ENCODE measurements at regions not wholly inside any gene's neighbourhood (a gene's known extent, or its start where the extent isn't known, plus 50 kb on each side); places are given as distances from the start of the nearest gene placed in this dataset.
"Not testable (repeated sequence)": the region's sequence is repeated elsewhere in the genome, so short reads cannot be mapped to it uniquely, and the experiment has no call there.

DNA sequence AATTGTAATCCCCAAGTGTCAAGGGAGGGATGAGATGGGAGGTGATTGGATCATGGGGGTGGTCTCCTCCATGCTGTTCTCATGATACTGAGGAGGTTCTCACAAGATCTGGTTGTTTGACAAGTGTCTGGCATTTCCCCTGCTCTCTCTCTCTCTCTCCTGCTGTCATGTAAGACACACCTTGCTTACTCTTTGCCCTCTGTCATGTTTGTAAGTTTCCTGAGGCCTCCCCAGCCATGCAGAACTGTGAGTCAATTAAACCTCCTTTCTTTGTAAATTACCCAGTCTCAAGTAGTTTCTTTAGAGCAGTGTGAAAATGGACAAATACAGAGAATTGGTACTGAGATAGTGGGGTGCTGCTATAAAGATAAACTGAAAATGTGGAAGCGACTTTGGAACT, 207.9 kb downstream of the HINT1 start:
- no peak for DNase-seq (ENCODE audit: extremely low read depth, low read depth, low spot score)

DNA sequence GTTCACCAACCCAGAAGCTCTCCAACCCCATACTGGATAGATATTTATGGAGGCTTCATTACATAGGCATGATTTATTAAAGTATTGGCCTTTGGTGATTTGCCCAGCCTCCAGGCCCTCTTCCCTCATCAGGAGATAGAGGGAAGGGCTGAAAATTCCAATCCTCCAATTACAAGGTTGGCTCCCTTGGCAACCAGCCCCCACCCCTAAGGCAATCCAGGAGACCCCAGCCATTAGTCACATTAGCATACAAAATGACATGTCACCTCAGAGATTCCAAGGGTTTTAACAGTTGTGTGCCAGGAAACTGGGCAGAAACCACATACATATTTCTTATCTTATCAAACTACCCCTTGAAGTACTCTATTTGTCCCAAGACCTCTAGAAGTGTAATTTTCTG, 210.0 kb downstream of the HINT1 start:
- no peak for DNase-seq (ENCODE audit: extremely low read depth, low read depth, low spot score)

DNA sequence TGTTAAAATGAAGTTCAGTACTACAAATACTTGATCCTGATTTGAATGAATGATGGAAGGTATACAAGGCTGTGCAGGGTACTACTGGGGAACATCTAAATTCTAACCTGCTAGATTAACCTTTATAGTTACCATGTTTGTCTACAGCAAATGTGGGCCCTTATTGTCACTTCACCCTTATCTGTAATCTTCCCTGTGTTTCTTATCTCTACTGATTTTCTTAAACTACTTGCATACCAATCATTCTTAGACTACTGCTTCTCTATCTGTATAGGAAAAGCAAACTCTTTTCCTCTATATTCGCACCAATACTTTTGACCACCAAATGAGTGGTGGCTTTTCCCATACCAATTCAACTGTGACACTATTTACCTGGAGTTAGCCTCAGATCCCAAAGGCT, 210.7 kb downstream of the HINT1 start:
- no peak for DNase-seq (ENCODE audit: extremely low read depth, low read depth, low spot score)

DNA sequence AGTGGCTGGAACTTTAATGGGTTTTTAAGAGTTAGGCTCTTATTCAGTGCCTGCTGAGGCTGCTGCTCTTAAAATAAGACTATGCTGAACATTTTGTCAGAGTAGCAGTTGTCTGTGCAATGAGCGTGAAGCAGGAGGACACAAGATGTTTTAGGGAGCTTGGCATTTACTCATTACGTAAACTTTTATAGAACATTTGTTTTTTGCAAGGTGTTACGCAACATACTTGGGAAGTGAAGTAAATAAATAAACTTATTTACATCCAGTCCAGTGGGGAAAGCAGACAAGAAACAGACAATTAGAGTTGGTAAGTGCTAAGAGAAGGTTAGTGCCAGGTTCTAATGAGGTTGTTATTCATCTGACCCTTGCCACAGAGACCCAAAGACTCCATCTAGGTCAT, 226.0 kb downstream of the HINT1 start:
- no peak for DNase-seq (ENCODE audit: extremely low read depth, low read depth, low spot score)

DNA sequence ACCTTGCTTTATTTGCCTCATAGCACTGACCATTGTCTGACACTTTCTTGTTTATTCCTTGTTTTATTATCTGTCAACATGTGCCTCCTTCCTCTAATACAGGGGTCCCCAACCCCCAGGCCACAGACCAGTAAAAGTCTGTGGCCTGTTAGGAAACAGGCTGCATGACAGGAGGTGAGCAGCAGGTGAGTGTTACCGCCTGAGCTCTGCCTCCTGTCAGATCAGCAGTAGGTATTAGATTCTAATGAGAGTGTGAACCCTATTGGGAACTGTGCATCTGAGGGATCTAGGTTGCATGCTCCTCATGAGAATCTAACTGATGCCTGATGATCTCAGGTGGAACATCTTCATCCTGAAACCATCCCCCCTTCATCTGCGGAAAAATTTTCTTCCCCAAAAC, 228.0 kb downstream of the HINT1 start:
- no peak for DNase-seq (ENCODE audit: extremely low read depth, low read depth, low spot score)

DNA sequence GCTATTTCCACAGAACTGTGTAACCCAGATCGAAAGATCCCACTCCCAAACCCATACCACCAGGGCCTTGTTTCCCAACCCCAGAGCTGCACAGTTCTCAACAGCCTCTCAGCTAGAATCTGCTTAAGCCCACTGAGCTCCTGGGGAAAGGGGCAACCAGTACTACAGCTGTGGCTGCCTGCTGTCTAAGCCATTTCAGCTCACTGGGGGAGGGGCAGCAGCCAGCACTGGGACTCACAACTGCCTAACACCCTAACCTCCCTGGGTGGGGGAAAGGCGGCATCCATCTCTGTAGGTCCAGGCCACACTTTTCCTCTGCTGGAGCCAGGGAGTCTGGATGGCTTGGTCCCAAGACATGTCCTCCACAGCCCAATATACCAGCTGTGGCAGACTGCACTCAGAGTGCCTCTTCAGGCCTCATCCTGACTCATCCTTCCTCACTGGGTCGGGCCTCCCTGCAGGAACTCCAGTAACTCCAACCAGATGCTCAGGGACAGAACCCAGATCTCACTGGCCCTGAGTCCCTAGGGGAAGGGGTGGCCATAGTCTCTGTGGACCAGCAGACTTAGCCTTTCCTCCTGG, 241.4 kb downstream of the HINT1 start:
- no peak for DNase-seq (ENCODE audit: extremely low read depth, low read depth, low spot score)

DNA sequence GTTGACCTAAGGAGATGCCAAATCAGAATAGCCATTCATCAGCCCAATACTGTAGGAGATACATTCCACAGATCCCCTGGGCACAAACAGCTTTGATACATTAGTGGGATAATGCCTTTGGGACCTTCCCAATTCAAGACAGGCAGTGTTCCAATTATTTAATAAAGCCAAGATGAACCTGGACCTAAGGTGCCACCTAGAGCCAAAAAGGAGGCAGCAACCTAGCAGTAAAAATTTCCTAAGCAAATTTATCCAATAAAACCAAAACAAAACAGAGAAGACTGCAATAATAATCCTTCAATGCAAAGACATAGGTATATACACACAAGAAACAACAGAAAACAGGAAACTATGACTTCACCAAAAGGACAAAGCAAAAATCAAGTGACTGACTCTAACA, 253.0 kb downstream of the HINT1 start:
- no peak for DNase-seq (ENCODE audit: extremely low read depth, low read depth, low spot score)

DNA sequence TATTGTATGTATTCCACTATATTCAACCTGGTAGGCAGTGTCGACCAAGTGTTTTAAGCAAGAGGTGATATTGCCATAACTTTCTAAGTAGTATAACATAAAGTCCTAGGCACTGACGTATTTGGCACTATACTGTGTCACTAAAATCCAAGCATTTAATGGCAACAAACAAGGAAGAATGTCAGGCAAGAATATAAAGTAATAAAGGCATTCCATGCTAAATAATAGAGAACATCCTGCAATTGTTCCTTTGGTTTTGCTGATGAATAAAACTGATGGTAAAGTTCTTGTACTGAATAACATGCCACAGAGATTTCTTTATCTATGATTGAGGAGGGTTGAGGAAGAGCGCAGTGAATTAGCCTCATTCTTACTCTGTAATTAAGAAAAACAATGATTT, 256.9 kb downstream of the HINT1 start:
- no peak for DNase-seq (ENCODE audit: extremely low read depth, low read depth, low spot score)

DNA sequence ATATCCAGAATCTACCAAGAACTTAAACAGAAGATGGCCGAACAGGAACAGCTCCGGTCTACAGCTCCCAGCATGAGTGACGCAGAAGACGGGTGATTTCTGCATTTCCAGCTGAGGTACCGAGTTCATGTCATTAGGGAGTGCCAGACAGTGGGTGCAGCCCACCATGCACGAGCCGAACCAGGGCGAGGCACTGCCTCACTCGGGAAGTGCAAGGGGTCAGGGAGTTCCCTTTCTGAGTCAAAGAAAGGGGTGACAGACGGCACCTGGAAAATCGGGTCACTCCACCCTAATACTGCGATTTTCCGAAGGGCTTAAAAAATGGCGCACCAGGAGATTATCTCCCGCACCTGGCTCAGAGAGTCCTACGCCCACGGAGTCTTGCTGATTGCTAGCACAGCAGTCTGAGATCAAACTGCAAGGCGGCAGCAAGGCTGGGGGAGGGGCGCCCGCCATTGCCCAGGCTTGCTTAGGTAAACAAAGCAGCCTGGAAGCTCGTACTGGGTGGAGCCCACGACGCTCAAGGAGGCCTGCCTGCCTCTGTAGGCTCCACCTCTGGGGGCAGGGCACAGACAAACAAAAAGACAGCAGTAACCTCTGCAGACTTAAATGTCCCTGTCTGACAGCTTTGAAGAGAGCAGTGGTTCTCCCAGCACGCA, 267.4 kb downstream of the HINT1 start:
- DNase-seq (ENCODE audit: extremely low read depth, low read depth, low spot score) = not testable (repeated sequence)

DNA sequence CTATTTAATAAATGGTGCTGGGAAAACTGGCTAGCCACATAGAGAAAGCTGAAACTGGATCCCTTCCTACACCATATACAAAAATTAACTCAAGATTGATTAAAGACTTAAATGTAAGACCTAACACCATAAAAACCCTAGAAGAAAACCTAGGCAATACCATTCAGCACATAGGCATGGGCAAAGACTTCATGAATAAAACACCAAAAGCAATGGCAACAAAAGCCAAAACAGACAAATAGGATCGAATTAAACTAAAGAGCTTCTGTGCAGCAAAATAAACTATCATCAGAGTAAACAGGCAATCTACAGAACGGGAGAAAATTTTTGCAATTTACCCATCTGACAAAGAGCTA, 267.9 kb downstream of the HINT1 start:
- DNase-seq (ENCODE audit: extremely low read depth, low read depth, low spot score) = not testable (repeated sequence)

DNA sequence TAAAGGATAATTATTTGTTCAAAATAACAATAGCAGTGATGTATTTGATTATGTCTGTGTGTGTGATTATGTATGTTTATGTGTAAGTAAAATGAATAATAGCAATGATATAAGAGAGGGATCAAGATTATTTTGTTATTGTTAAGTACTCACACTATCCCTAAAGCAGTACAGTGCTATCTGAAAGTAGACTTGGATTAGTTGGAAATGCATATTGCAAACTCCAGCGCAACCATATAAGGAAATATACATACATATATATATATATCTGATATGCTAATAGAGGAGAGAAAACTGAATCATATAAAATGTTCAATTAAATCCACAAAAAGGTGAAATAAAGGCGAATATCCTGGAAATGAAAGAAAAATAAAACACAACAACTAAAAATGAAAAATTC, 268.4 kb downstream of the HINT1 start:
- no peak for DNase-seq (ENCODE audit: extremely low read depth, low read depth, low spot score)

DNA sequence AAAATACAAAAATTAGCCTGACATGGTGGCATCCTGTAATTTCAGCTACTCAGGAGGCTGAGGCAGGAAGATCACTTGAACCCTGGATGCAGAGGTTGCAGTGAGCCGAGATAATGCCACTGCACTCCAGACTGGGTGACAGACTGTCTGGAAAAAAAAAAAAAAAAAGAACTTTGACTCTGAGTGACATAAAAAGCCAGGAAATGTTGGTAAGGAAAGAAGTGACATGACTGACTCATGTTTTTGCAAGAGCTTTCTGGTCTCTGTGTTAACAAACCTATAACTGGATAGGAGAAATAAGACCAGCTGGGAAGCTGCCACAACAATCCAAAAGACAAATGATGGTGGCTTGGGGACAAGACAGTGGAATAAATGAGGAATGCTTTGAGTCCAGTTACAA, 272.1 kb downstream of the HINT1 start:
- DNase-seq (ENCODE audit: extremely low read depth, low read depth, low spot score) = no peak

DNA sequence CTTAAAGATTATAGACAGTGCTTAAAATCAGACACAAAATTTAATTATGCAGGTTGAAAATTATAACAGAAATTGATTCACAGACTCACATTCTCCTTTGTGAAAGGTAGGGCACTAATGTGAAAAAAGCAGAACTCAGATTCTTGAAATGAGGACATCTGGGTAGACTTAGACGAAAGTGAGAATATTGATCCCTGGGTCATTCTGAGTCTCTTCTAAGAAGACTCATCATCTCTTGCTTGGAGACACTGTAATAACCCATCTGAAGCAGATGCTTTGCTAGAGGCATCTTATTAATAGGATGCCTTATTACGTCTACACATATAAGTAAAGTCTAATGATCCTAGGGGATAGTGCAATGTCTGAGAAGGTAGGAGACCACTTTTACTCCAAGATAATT, 274.4 kb downstream of the HINT1 start:
- DNase-seq (ENCODE audit: extremely low read depth, low read depth, low spot score) = no peak

DNA sequence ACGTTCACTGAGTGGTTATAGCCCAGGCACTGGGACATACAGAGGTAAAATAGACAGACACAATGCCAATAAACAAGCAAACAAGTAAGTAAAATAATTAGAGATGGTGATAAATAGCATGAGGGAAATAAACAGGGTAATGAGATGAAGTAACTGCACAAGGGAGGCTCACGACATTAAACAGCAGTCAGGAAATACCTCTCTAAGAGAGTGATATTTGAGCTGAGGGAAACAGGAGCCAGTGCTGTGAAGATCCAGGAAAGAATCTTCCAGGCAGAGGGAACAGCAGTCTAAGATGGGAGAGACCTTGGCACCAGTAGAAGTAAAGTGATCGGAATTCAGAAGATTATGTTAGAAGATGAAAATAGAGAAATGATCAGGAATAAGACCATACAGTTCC, 279.4 kb downstream of the HINT1 start:
- DNase-seq (ENCODE audit: extremely low read depth, low read depth, low spot score) = no peak

DNA sequence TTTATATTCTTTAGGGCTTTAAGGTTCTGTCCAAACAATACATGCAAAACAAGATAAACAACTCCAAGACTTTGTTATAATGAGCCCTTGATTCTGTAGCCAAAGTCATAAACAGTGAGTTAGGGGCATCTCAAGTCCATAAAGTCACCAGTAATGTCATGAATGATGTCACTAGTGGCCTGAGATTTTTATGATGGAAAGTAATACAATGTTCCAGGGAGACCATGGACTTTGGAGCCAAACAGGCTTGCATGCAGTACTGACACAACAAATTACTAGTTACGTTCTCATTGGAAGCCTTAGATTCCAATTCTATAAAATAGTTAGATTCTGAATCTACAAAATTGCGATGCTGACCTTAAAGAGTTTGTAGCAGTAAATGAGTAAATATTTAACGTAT, 280.0 kb downstream of the HINT1 start:
- no peak for DNase-seq (ENCODE audit: extremely low read depth, low read depth, low spot score)

DNA sequence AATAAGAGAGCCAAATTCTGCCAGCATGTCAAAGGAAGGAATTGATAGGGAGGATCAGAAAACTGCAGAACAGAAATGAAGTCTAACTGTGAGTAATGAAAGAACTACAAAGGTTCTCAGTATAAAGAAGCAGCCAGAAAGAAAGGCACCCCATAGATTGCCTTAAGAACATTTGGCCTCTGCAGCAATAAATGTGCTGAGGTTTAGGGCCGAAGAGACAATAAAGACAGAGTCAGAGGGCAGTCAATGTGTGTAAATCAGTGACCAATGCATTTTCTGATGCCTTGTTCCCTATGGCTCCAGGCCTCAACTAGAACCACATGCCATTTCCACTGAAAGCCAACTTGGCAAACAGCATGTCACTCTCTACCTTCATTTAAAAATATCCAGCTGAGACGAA, 281.0 kb downstream of the HINT1 start:
- no peak for DNase-seq (ENCODE audit: extremely low read depth, low read depth, low spot score)

DNA sequence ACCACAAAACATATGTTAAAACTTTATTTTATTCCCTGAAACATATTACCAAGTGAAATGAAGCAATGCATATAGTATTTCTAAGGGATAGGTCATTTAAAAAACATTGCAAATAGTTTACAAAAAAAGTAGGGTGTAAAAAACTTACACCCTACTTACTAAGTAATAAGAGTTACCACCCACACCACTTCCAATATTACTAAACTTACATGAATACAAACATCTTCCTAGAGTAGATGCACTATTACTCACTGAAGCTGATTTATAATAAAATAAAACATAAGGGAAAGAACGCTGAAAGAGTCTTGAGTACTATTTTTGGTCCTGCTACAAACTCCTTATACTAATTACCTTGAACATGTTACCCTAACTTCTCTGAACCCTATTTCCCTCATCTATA, 289.4 kb downstream of the HINT1 start:
- no peak for DNase-seq (ENCODE audit: extremely low read depth, low read depth, low spot score)

DNA sequence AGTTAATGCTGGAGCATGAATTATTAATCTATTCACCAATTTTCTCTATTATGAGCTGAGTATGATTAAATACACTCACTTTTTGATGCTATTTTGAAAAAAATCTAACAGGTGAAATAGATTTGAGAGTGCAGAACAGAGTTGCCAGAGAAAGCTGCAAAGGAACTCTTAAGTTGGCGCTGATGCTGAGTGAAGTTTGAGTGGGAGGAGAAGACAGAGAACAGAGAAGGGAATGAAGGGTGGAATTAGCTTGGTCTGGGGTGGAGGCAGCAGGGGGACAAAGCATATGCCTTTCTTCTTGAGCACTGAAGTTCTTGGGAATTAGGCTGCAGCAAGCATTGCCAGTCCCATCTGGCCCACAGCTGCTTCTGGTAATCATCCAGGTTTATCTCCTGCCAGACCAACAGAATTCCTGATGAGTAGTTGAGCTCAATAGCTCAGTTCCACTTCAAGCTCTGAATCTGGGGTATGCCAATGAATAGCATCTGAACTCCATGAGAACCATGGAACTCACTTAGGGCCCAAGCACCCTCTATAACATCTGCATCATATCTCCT, 290.1 kb downstream of the HINT1 start:
- DNase-seq (ENCODE audit: extremely low read depth, low read depth, low spot score) = no peak

DNA sequence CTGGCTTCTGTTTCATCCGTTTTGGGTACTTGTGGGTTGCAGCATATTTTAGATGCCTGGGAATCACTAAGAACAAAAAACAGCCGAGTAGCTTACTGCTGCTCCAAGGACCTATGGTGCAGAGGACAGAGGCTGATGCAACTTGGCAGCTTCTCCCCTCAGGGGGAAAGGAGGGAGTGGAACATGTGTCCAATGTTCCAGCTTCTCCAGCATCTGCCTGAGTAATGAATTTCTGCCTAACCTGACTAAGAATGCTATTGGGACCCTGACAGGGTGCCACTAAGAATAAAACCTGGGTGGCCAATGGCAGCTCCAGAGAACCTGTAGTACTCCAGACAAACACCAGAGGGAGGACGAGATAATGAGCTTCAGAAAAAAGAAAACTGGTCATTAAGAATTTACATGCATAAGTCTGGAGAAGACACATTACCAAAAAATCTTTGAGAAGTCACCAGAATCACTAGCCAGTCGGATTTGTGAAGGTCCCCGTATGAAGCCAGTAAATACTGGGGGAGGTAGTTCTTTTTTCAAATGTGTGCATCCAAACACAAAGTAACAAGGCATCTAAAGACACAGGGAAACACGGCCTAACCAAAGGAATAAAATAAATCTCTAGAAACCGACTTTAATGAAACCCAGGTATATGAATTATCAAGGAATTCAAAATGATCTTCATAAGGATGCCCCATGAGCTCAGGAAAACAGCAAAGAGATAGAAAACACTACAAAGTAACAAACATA, 293.5 kb downstream of the HINT1 start:
- DNase-seq (ENCODE audit: extremely low read depth, low read depth, low spot score) = no peak

DNA sequence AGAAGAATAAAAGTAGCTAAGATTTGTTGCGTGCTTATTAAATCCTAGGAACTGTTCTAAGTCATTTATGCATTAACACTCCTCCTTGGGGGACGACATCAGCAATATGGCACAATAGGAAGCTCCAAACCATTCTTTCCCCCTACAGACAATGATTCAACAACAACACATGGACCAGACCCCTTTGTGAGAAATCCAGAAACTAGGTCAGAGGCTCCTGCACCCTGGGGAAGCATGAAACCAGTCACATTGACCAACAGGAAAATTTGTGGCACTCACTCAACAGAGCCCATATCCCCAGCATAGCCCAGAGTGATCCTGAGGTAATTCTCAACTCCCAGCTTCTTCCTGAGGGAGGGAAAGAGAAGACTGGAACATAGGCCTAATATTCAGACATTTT, 294.4 kb downstream of the HINT1 start:
- DNase-seq (ENCODE audit: extremely low read depth, low read depth, low spot score) = no peak

DNA sequence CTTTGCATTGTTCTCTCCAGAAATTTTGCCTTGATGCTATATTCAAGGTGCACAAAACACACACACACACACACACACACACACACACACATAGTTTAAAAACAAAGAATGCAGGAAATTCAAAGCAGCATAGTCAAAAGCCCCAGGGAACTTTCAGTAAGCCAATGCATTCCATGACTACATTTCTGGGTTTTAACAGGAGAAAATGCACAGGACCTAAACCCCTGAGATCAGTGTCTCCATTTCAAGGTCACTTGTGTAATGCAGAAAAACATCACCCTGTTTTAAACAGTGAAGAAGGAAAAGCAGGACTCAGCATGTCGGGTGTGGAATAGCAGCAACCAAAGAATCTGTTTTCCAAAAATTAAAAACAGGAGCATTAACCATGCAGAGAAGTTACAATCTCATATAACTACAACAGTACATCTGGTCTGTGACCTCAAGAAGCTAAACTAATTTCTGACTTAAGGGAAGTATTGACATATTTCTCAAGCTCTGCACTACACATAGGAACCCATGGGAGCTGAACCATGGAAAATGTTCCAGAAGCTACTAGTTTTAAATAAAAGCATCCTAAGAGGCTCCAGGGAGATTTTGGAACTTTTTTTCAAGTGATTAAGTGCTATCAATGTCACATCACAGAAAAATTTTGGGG, 296.7 kb downstream of the HINT1 start:
- DNase-seq (ENCODE audit: extremely low read depth, low read depth, low spot score) = no peak

Measured in glomerular endothelial cell (primary cell).